ENCODE measurements at regions not wholly inside any gene's neighbourhood (a gene's known extent, or its start where the extent isn't known, plus 50 kb on each side); places are given as distances from the start of the nearest gene placed in this dataset.

GRCh38 chr4:11545651-11546050, 117.0 kb upstream of the HS3ST1 start:
- no peak overlapping the region for H3K4me3 ChIP-seq (ENCODE audit: insufficient read depth, low read depth, low read length, poor library complexity, severe bottlenecking)
- DNase-seq, result no peak
- H3K4me1 ChIP-seq (ENCODE audit: control insufficient read depth, insufficient read depth, low read length, poor library complexity, severe bottlenecking), result no peaks in the 10 kb centered on the region
- H3K36me3 ChIP-seq (ENCODE audit: control insufficient read depth, insufficient read depth, low read length), result no peaks in the 10 kb centered on the region
- no peak overlapping the region for H3K27ac ChIP-seq (ENCODE audit: insufficient read depth, low read length, poor library complexity, severe bottlenecking)
- no peaks in the 10 kb centered on the region for H3K9me3 ChIP-seq (ENCODE audit: control insufficient read depth, low read length)
- no peaks in the 10 kb centered on the region for H3K27me3 ChIP-seq (replicated peaks; ENCODE audit: control insufficient read depth, insufficient read depth, low read length, poor library complexity, severe bottlenecking)

GRCh38 chr4:11544211-11544610, 115.5 kb upstream of the HS3ST1 start:
- Histone ChIP-seq H3K4me3 (ENCODE audit: insufficient read depth, low read depth, low read length, poor library complexity, severe bottlenecking) (no peak overlapping the region), H3K27me3 (replicated peaks; ENCODE audit: control insufficient read depth, insufficient read depth, low read length, poor library complexity, severe bottlenecking) (no peaks in the 10 kb centered on the region), H3K36me3 (ENCODE audit: control insufficient read depth, insufficient read depth, low read length) (no peaks in the 10 kb centered on the region), H3K27ac (ENCODE audit: insufficient read depth, low read length, poor library complexity, severe bottlenecking) (no peak overlapping the region), H3K9me3 (ENCODE audit: control insufficient read depth, low read length) (no peaks in the 10 kb centered on the region), H3K4me1 (ENCODE audit: control insufficient read depth, insufficient read depth, low read length, poor library complexity, severe bottlenecking) (no peaks in the 10 kb centered on the region)
- no peak for DNase-seq

- H3K9me3 ChIP-seq (ENCODE audit: control insufficient read depth, low read length), result no peaks in the 10 kb centered on the region
- no peak for DNase-seq
- H3K4me3 ChIP-seq (ENCODE audit: insufficient read depth, low read depth, low read length, poor library complexity, severe bottlenecking), result no peak overlapping the region
- no peak overlapping the region for H3K27ac ChIP-seq (ENCODE audit: insufficient read depth, low read length, poor library complexity, severe bottlenecking)
- H3K4me1 ChIP-seq (ENCODE audit: control insufficient read depth, insufficient read depth, low read length, poor library complexity, severe bottlenecking), result no peaks in the 10 kb centered on the region
- no peaks in the 10 kb centered on the region for H3K36me3 ChIP-seq (ENCODE audit: control insufficient read depth, insufficient read depth, low read length)
- no peaks in the 10 kb centered on the region for H3K27me3 ChIP-seq (replicated peaks; ENCODE audit: control insufficient read depth, insufficient read depth, low read length, poor library complexity, severe bottlenecking)
Observed at GRCh38 chr4:11543706-11544105, 115.0 kb upstream of the HS3ST1 start.

- Histone ChIP-seq H3K27ac (ENCODE audit: insufficient read depth, low read length, poor library complexity, severe bottlenecking) (no peak overlapping the region), H3K9me3 (ENCODE audit: control insufficient read depth, low read length) (no peaks in the 10 kb centered on the region), H3K36me3 (ENCODE audit: control insufficient read depth, insufficient read depth, low read length) (no peaks in the 10 kb centered on the region), H3K4me1 (ENCODE audit: control insufficient read depth, insufficient read depth, low read length, poor library complexity, severe bottlenecking) (no peaks in the 10 kb centered on the region), H3K27me3 (replicated peaks; ENCODE audit: control insufficient read depth, insufficient read depth, low read length, poor library complexity, severe bottlenecking) (no peaks in the 10 kb centered on the region), H3K4me3 (ENCODE audit: insufficient read depth, low read depth, low read length, poor library complexity, severe bottlenecking) (no peak overlapping the region)
- DNase-seq, result no peak
Observed at GRCh38 chr4:11542952-11543351, 114.3 kb upstream of the HS3ST1 start.

- H3K36me3 ChIP-seq (ENCODE audit: control insufficient read depth, insufficient read depth, low read length), result no peaks in the 10 kb centered on the region
- no peak overlapping the region for H3K27ac ChIP-seq (ENCODE audit: insufficient read depth, low read length, poor library complexity, severe bottlenecking)
- no peak for DNase-seq
- H3K4me3 ChIP-seq (ENCODE audit: insufficient read depth, low read depth, low read length, poor library complexity, severe bottlenecking), result no peak overlapping the region
- H3K9me3 ChIP-seq (ENCODE audit: control insufficient read depth, low read length), result no peaks in the 10 kb centered on the region
- no peaks in the 10 kb centered on the region for H3K27me3 ChIP-seq (replicated peaks; ENCODE audit: control insufficient read depth, insufficient read depth, low read length, poor library complexity, severe bottlenecking)
- H3K4me1 ChIP-seq (ENCODE audit: control insufficient read depth, insufficient read depth, low read length, poor library complexity, severe bottlenecking), result no peaks in the 10 kb centered on the region
Observed at GRCh38 chr4:11537846-11538245, 109.2 kb upstream of the HS3ST1 start.

- Histone ChIP-seq H3K27me3 (replicated peaks; ENCODE audit: control insufficient read depth, insufficient read depth, low read length, poor library complexity, severe bottlenecking) (no peaks in the 10 kb centered on the region), H3K36me3 (ENCODE audit: control insufficient read depth, insufficient read depth, low read length) (no peaks in the 10 kb centered on the region), H3K4me3 (ENCODE audit: insufficient read depth, low read depth, low read length, poor library complexity, severe bottlenecking) (no peak overlapping the region), H3K9me3 (ENCODE audit: control insufficient read depth, low read length) (no peaks in the 10 kb centered on the region), H3K27ac (ENCODE audit: insufficient read depth, low read length, poor library complexity, severe bottlenecking) (no peak overlapping the region), H3K4me1 (ENCODE audit: control insufficient read depth, insufficient read depth, low read length, poor library complexity, severe bottlenecking) (no peaks in the 10 kb centered on the region)
- no peak for DNase-seq
Observed at GRCh38 chr4:11535333-11535732, 106.6 kb upstream of the HS3ST1 start.

- Histone ChIP-seq H3K27me3 (replicated peaks; ENCODE audit: control insufficient read depth, insufficient read depth, low read length, poor library complexity, severe bottlenecking) (no peaks in the 10 kb centered on the region), H3K4me3 (ENCODE audit: insufficient read depth, low read depth, low read length, poor library complexity, severe bottlenecking) (no peak overlapping the region), H3K4me1 (ENCODE audit: control insufficient read depth, insufficient read depth, low read length, poor library complexity, severe bottlenecking) (no peaks in the 10 kb centered on the region), H3K27ac (ENCODE audit: insufficient read depth, low read length, poor library complexity, severe bottlenecking) (no peak overlapping the region), H3K9me3 (ENCODE audit: control insufficient read depth, low read length) (no peaks in the 10 kb centered on the region), H3K36me3 (ENCODE audit: control insufficient read depth, insufficient read depth, low read length) (no peaks in the 10 kb centered on the region)
- no peak for DNase-seq
Observed at GRCh38 chr4:11534623-11535302, 106.1 kb upstream of the HS3ST1 start.

GRCh38 chr4:11532138-11532537, 103.4 kb upstream of the HS3ST1 start:
- H3K4me1 ChIP-seq (ENCODE audit: control insufficient read depth, insufficient read depth, low read length, poor library complexity, severe bottlenecking), result no peaks in the 10 kb centered on the region
- no peak for DNase-seq
- H3K36me3 ChIP-seq (ENCODE audit: control insufficient read depth, insufficient read depth, low read length), result no peaks in the 10 kb centered on the region
- H3K9me3 ChIP-seq (ENCODE audit: control insufficient read depth, low read length), result no peaks in the 10 kb centered on the region
- H3K4me3 ChIP-seq (ENCODE audit: insufficient read depth, low read depth, low read length, poor library complexity, severe bottlenecking), result no peak overlapping the region
- H3K27ac ChIP-seq (ENCODE audit: insufficient read depth, low read length, poor library complexity, severe bottlenecking), result no peak overlapping the region
- no peaks in the 10 kb centered on the region for H3K27me3 ChIP-seq (replicated peaks; ENCODE audit: control insufficient read depth, insufficient read depth, low read length, poor library complexity, severe bottlenecking)

GRCh38 chr4:11529625-11530201, 101.0 kb upstream of the HS3ST1 start:
- H3K4me3 ChIP-seq (ENCODE audit: insufficient read depth, low read depth, low read length, poor library complexity, severe bottlenecking), result no peak overlapping the region
- H3K27me3 ChIP-seq (replicated peaks; ENCODE audit: control insufficient read depth, insufficient read depth, low read length, poor library complexity, severe bottlenecking), result no peaks in the 10 kb centered on the region

GRCh38 chr4:11525085-11525484, 96.4 kb upstream of the HS3ST1 start:
- H3K4me1 ChIP-seq (ENCODE audit: control insufficient read depth, insufficient read depth, low read length, poor library complexity, severe bottlenecking), result no peaks in the 10 kb centered on the region
- DNase-seq, result no peak
- H3K4me3 ChIP-seq (ENCODE audit: insufficient read depth, low read depth, low read length, poor library complexity, severe bottlenecking), result no peak overlapping the region
- no peaks in the 10 kb centered on the region for H3K27me3 ChIP-seq (replicated peaks; ENCODE audit: control insufficient read depth, insufficient read depth, low read length, poor library complexity, severe bottlenecking)
- no peaks in the 10 kb centered on the region for H3K9me3 ChIP-seq (ENCODE audit: control insufficient read depth, low read length)
- no peak overlapping the region for H3K27ac ChIP-seq (ENCODE audit: insufficient read depth, low read length, poor library complexity, severe bottlenecking)
- H3K36me3 ChIP-seq (ENCODE audit: control insufficient read depth, insufficient read depth, low read length), result no peaks in the 10 kb centered on the region

More at GRCh38 chr4:11529625-11530201, 101.0 kb upstream of the HS3ST1 start:
- no peaks in the 10 kb centered on the region for H3K4me1 ChIP-seq (ENCODE audit: control insufficient read depth, insufficient read depth, low read length, poor library complexity, severe bottlenecking)
- H3K36me3 ChIP-seq (ENCODE audit: control insufficient read depth, insufficient read depth, low read length), result no peaks in the 10 kb centered on the region
- H3K27ac ChIP-seq (ENCODE audit: insufficient read depth, low read length, poor library complexity, severe bottlenecking), result no peak overlapping the region
- no peaks in the 10 kb centered on the region for H3K9me3 ChIP-seq (ENCODE audit: control insufficient read depth, low read length)
- DNase-seq, result no peak

All from effector memory CD4-positive, alpha-beta T cell (primary cell).